Sigmoid colon (tissue), 6 donors: ENCODE measurements at regions not wholly inside any gene's neighbourhood (a gene's known extent, or its start where the extent isn't known, plus 50 kb on each side); places are given as distances from the start of the nearest gene placed in this dataset.

Source experiments
- DNase-seq: peaks from one replicate; pipeline ENCODE4 v3.0.0-alpha.2; 2019
- H3K27ac ChIP-seq, 4 donors: fragments of 200-600 bp; sonication (generic); one replicate each; pipeline ENCODE4 v1.5.1; 2016 to 2019; ENCODE audit warnings: mild to moderate bottlenecking in 1 of 4
- H3K27me3 ChIP-seq, 3 donors: fragments of 200-600 bp; sonication (generic); one replicate each; pipeline ENCODE4 v1.5.1; 2019; ENCODE audit warnings: mild to moderate bottlenecking in 1 of 3
- H3K36me3 ChIP-seq, 4 donors: fragments of 200-600 bp; sonication (generic); one replicate each; pipeline ENCODE4 v1.5.1; 2016 to 2019
- H3K4me1 ChIP-seq, 4 donors: fragments of 200-600 bp; sonication (generic); one replicate each; pipeline ENCODE4 v1.5.1; 2017 to 2019
- H3K4me3 ChIP-seq, 4 donors: fragments of 200-600 bp; sonication (generic); one replicate each; pipeline ENCODE4 v1.5.1; 2017 to 2019; ENCODE audit warnings: mild to moderate bottlenecking in 2 of 4, moderate library complexity in 1 of 4
- H3K9me3 ChIP-seq, 4 donors: fragments of 200-600 bp in 3 of 4; sonication (generic) in 3 of 4; one replicate each; pipeline versions ENCODE4 v1.5.1 to v1.6.1; 2013 to 2019
- EP300 ChIP-seq, 4 donors: sonication (generic); formaldehyde crosslinking; IDR thresholded peaks; one replicate each; pipeline ENCODE4 v1.6.1; 2017; ENCODE audit warnings: antibody characterized with exemption in 4 of 4
- POLR2A ChIP-seq, 2 donors: fragments of 450-650 bp; IDR thresholded peaks; one replicate each; pipeline ENCODE4 v1.6.1; 2016; ENCODE audit warnings: antibody characterized with exemption in 2 of 2, mild to moderate bottlenecking in 2 of 2, moderate library complexity in 2 of 2
- POLR2AphosphoS5 ChIP-seq, 4 donors: sonication (generic); formaldehyde crosslinking; IDR thresholded peaks; one replicate each; pipeline ENCODE4 v1.6.1; 2017; ENCODE audit warnings: antibody characterized with exemption in 4 of 4
- WGBS, 2 donors: extraction: QIAGEN DNeasy Blood & Tissue Kit; methylation state at CpG; one replicate each; pipeline ENCODE4 v1.1.7; 2013; 5-methylcytosine and 5-hydroxymethylcytosine counted together
- intact Hi-C: fragments of 100-400 bp; cut with DNase I; formaldehyde crosslinking; loops from one replicate; pipeline ENCODE4 v1.15.1; 2023
- TF ChIP-seq, protein P1 (sequence below), 4 experiments: fragments of 450-650 bp in 3 of 4; fragments of 200-600 bp in 1 of 4; IDR thresholded peaks; one replicate each; pipeline ENCODE4 v1.5.1; 2016 to 2019; ENCODE audit warnings: antibody characterized with exemption in 4 of 4, mild to moderate bottlenecking in 3 of 4, moderate library complexity in 2 of 4
- donor health status: healthy with polysubstance abuse.
- donor health status: healthy.

DNA sequence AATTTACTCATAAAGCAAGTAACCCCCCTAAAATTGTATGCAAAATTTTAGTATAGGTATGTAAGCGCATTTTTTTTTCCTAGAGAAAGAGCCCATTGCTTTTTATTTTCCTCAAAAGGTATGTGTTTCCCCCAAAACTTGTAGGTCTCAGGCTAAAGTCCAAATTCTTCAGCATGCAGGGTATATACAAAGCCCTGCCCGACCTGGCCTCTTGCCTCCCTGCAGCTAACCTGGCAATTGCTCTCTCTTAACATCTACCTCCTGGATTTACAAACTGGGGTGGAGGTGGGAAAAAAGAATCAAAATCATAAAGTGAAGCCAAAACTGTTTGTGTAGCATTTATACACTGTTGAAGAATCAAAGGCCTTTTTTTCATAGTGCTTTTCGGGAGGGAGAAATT is 107.8 kb downstream of the KCNRG start:
- Histone ChIP-seq H3K9me3 (no peaks in the 10 kb centered on the region), H3K4me1 (peaks cover 0 to 47% (median 30%) of the 10 kb centered on the region in 4 donors), H3K27ac (peak overlapping the region; percentile 96 to 100 (median 99)), H3K36me3 (no peaks in the 10 kb centered on the region), H3K27me3 (peaks cover 2 to 15% (median 7%) of the 10 kb centered on the region in 3 donors), H3K4me3 (peak overlapping the region in 2 of 4 donors; percentile 82 to 96)
- no peak for DNase-seq
- intact Hi-C loops: loop anchor here (5.0 to 10.0 kb wide), 4 partner anchors 431 to 1682 kb away; partner anchors contain the start of genes CDADC1, DHRS12 and EBPL
- 30 to 68% methylated on average over 3 of the region's 3 CpGs for WGBS, 2 donors
- TF ChIP-seq, protein P1, sequence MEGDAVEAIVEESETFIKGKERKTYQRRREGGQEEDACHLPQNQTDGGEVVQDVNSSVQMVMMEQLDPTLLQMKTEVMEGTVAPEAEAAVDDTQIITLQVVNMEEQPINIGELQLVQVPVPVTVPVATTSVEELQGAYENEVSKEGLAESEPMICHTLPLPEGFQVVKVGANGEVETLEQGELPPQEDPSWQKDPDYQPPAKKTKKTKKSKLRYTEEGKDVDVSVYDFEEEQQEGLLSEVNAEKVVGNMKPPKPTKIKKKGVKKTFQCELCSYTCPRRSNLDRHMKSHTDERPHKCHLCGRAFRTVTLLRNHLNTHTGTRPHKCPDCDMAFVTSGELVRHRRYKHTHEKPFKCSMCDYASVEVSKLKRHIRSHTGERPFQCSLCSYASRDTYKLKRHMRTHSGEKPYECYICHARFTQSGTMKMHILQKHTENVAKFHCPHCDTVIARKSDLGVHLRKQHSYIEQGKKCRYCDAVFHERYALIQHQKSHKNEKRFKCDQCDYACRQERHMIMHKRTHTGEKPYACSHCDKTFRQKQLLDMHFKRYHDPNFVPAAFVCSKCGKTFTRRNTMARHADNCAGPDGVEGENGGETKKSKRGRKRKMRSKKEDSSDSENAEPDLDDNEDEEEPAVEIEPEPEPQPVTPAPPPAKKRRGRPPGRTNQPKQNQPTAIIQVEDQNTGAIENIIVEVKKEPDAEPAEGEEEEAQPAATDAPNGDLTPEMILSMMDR (IDR thresholded peaks at IDR 0.05): no peak
- TF ChIP-seq POLR2AphosphoS5 (IDR thresholded peaks at IDR 0.05): no peak
- TF ChIP-seq POLR2A (IDR thresholded peaks at IDR 0.05): no peak
- no peak for TF ChIP-seq EP300 (IDR thresholded peaks at IDR 0.05)

DNA sequence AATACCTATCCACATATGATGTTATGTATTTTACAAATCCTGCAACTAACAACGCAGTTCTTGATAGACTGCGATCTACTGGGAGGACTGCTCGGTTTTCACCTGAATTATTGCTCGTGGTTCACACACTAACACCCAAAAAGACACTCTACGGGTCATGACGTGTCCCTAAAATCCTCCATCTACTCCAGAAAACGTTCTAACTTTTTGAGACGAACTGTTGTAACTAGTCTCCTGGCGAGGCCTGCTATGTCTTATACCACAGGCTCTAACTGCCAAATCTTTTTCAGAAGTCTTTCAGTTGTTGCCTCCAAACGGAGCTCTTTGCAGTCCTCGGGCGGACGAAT is 108.2 kb downstream of the KCNRG start:
- peaks cover 0 to 48% (median 31%) of the 10 kb centered on the region in 4 donors for H3K4me1 ChIP-seq
- 2 to 8% methylated on average over 13 of the region's 13 CpGs for WGBS, 2 donors
- no peak for DNase-seq
- H3K27me3 ChIP-seq: peaks cover 7 to 20% (median 12%) of the 10 kb centered on the region in 3 donors
- no peaks in the 10 kb centered on the region for H3K36me3 ChIP-seq
- H3K4me3 ChIP-seq: peak overlapping the region; percentile 82 to 96 (median 90)
- intact Hi-C loops: loop anchor here (5.0 to 10.0 kb wide), 4 partner anchors 431 to 1681 kb away; partner anchors contain the start of genes CDADC1, DHRS12 and EBPL
- no peaks in the 10 kb centered on the region for H3K9me3 ChIP-seq
- H3K27ac ChIP-seq: peak overlapping the region; percentile 96 to 100 (median 99)
- no peak for TF ChIP-seq EP300 (IDR thresholded peaks at IDR 0.05)
- no peak for TF ChIP-seq POLR2A (IDR thresholded peaks at IDR 0.05)
- TF ChIP-seq, protein P1 (IDR thresholded peaks at IDR 0.05): no peak
- no peak for TF ChIP-seq POLR2AphosphoS5 (IDR thresholded peaks at IDR 0.05)

DNA sequence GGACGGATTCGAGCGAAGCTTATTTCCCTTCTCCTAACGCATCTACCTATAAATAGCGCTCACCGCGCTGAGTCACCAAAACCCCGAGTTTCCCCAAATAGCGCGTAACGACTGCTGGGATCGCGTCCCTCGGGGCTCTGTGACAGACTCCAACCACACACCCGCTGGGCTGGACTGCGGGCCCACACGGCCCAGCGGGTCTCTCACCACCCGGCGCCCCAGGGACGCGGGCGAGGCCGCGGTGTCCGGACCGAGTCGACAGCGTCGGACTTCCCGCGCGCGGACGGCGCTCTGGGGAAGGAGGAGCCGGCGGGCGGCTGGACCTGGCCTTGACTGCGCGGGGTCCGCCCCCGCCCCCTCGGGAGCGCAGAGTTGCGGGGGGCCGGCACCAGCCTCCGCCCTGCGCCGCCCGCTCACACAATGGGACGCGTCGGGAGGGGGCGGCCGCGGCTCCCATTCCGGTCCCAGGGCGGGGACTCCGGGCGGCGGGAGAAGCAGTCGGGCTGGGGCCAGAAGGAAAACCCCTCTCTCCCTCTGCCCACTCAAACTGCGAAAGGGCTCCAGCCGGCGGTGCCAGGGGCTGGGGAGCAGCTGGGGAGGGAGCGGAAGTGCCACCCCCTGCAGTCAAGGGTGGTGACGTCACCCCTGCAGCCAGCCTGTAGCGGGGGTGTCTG is 108.8 kb downstream of the KCNRG start:
- intact Hi-C loops: loop anchor here (1.0 to 10.0 kb wide), 7 partner anchors 127 to 1681 kb away; partner anchors contain the start of genes CDADC1, DHRS12, EBPL and SPRYD7
- DNase-seq: peak; percentile 92
- Histone ChIP-seq H3K36me3 (no peaks in the 10 kb centered on the region), H3K27ac (peak overlapping the region; percentile 96 to 100 (median 99)), H3K9me3 (no peaks in the 10 kb centered on the region), H3K4me1 (peaks cover 0 to 48% (median 31%) of the 10 kb centered on the region in 4 donors), H3K4me3 (peak overlapping the region; percentile 82 to 96 (median 90)), H3K27me3 (peaks cover 11 to 25% (median 17%) of the 10 kb centered on the region in 3 donors)
- TF ChIP-seq POLR2A (IDR thresholded peaks at IDR 0.05) (peak; percentile 69 to 79), EP300 (IDR thresholded peaks at IDR 0.05) (peak in 1 of 4 donors; percentile 15), POLR2AphosphoS5 (IDR thresholded peaks at IDR 0.05) (peak; percentile 96 to 98 (median 96))
- TF ChIP-seq, protein P1 (IDR thresholded peaks at IDR 0.05): no peak
- 0 to 1% methylated on average over 69 of the region's 69 CpGs for WGBS, 2 donors

DNA sequence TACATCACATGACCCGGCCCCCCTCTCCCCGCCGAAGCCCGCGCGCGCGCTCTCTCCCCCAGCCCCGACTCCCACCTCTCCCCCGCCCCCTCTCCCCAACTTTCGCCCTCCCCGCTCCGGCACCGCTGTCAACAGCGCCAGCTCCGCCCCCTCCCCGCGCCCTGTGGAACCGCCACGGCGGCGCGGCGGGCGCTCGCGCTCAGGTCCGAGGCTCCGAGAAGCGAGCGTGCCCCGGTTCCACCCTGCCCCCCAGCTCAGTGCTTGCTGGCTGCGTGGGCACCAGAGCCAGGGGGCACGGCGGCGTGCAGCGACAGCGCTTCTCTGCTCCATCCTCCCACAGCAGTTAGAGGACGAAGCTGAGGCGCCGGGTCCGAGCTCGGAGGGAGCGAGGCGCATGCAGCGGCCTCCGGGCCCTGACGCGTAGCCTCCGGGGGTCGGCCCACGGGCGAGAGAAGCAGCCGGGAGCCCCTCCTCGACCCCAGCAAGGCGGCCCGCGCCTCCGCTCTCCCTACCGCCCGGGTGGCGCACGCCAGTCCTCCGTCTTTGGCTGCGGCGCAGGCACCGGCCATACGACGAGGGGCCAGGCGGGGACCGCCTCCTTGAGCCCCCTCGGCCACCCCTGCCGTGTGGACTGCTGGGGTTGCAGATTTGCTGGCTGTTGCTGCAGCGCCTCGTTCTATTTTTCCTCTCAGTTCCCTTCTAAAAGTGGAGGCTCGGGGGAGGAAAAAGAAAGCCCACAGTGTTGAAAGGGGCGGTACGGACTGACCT is 109.5 kb downstream of the KCNRG start:
- no peaks in the 10 kb centered on the region for H3K36me3 ChIP-seq
- 1% methylated on average over 78 of the region's 78 CpGs for WGBS, 2 donors
- peak in 3 of 4 donors; percentile 11 to 87 (median 81) for TF ChIP-seq POLR2AphosphoS5 (IDR thresholded peaks at IDR 0.05)
- TF ChIP-seq, protein P1 (IDR thresholded peaks at IDR 0.05): no peak
- TF ChIP-seq POLR2A (IDR thresholded peaks at IDR 0.05): no peak
- TF ChIP-seq EP300 (IDR thresholded peaks at IDR 0.05): no peak
- H3K27me3 ChIP-seq: peaks cover 16 to 32% (median 25%) of the 10 kb centered on the region in 3 donors
- H3K9me3 ChIP-seq: no peaks in the 10 kb centered on the region
- peak overlapping the region; percentile 96 to 100 (median 99) for H3K27ac ChIP-seq
- DNase-seq: peak; percentile 100
- intact Hi-C loops: loop anchor here (1.0 to 10.0 kb wide), 9 partner anchors 42 to 1680 kb away; partner anchors contain the start of genes CDADC1, DHRS12, EBPL and SPRYD7
- H3K4me1 ChIP-seq: peaks cover 0 to 48% (median 37%) of the 10 kb centered on the region in 4 donors
- H3K4me3 ChIP-seq: peak overlapping the region; percentile 82 to 96 (median 90)
